ENCODE measurements at regions not wholly inside any gene's neighbourhood (a gene's known extent, or its start where the extent isn't known, plus 50 kb on each side); places are given as distances from the start of the nearest gene placed in this dataset.
"Not testable (repeated sequence)": the region's sequence is repeated elsewhere in the genome, so short reads cannot be mapped to it uniquely, and the experiment has no call there.

DNA sequence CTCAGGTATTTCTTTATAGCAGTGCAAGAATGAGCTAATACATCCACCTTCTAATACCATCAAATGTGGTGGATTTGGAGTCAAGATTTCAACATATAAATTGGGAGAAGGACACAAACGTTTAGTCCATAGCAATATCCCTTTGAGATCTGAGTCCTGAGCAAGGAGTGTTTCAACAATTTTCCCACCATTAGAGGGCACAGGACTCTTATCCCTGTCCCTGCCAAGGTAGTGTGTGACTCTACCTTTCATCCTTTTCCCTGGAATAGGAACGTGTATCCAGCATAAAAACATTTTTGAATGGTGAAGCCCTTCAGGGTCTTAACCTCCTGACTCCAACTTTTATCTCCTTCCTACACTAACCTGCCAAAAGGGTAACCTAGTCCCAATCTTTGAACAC, 181.3 kb upstream of the SRD5A2 start:
- no peaks in the 10 kb centered on the region for H3K36me3 ChIP-seq (ENCODE audit: control insufficient read depth in 2 of 2, insufficient read depth in 2 of 2, low read length in 1 of 2)

DNA sequence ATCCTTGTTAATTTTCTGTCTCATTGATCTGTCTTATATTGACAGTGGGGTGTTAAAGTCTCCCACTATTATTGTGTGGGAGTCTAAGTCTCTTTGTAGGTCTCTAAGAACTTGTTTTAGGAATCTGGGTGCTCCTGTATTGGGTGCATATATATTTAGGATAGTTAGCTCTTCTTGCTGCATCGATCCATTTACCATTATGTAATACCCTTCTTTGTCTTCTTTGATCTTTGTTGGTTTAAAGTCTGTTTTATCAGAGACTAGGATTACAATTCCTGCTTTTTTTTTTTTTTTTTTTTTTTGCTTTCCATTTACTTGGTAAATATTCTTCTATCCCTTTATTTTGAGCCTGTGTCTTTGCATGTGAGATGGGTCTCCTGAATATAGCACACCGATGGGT, 176.6 kb upstream of the SRD5A2 start:
- H3K9ac ChIP-seq (ENCODE audit: control insufficient read depth, insufficient read depth, low read length); DNase-seq (ENCODE audit: low read depth, low spot score); H3K4me1 ChIP-seq (ENCODE audit: control insufficient read depth, insufficient read depth, low read length); H3K79me2 ChIP-seq (ENCODE audit: control insufficient read depth, insufficient read depth, low read length); SMC1A ChIA-PET (ENCODE audit: uncharacterized antibody, unreplicated experiment); H3K4me2 ChIP-seq (ENCODE audit: control insufficient read depth, insufficient read depth); H4K20me1 ChIP-seq (ENCODE audit: control insufficient read depth, insufficient read depth); RAD21 ChIA-PET (ENCODE audit: unreplicated experiment); H2AFZ ChIP-seq (ENCODE audit: control insufficient read depth, low read depth, low read length); H3K36me3 ChIP-seq (ENCODE audit: control insufficient read depth in 2 of 2, insufficient read depth in 2 of 2, low read length in 1 of 2); H3K27ac ChIP-seq (ENCODE audit: control insufficient read depth, insufficient read depth); H3K9me3 ChIP-seq (replicated peaks; ENCODE audit: control insufficient read depth, insufficient read depth, low read length); H3K4me3 ChIP-seq; BruUV-seq (replicated peaks); intact Hi-C loops (cut with micrococcal nuclease; ENCODE audit: unreplicated experiment); ATAC-seq; H3K27me3 ChIP-seq (replicated peaks in 1 of 2; ENCODE audit: control insufficient read depth in 2 of 2, insufficient read depth in 2 of 2, low read length in 1 of 2); FAIRE-seq; in situ Hi-C loops (cut with MboI); CTCF ChIA-PET: not testable (repeated sequence)
- 47% methylated on average over 2 of the region's 2 CpGs for WGBS (ENCODE audit: insufficient coverage, insufficient replicate concordance, low lambda C conversion rate, missing lambda C conversion rate)
- POLR2A ChIA-PET: interaction anchor here (0.7 kb wide), 1 partner anchor 839 kb away, joined by 5 read pairs; no protein-coding TSS in a partner anchor

More for the DNA sequence above, 181.3 kb upstream of the SRD5A2 start:
- Histone ChIP-seq H3K4me1 (ENCODE audit: control insufficient read depth, insufficient read depth, low read length) (no peaks in the 10 kb centered on the region), H2AFZ (ENCODE audit: control insufficient read depth, low read depth, low read length) (no peak overlapping the region), H3K9ac (ENCODE audit: control insufficient read depth, insufficient read depth, low read length) (no peak overlapping the region), H3K27me3 (replicated peaks in 1 of 2; ENCODE audit: control insufficient read depth in 2 of 2, insufficient read depth in 2 of 2, low read length in 1 of 2) (no peaks in the 10 kb centered on the region), H3K79me2 (ENCODE audit: control insufficient read depth, insufficient read depth, low read length) (no peaks in the 10 kb centered on the region), H4K20me1 (ENCODE audit: control insufficient read depth, insufficient read depth) (no peaks in the 10 kb centered on the region), H3K4me2 (ENCODE audit: control insufficient read depth, insufficient read depth) (no peak overlapping the region), H3K27ac (ENCODE audit: control insufficient read depth, insufficient read depth) (no peak overlapping the region), H3K9me3 (replicated peaks; ENCODE audit: control insufficient read depth, insufficient read depth, low read length) (no peaks in the 10 kb centered on the region), H3K4me3 (no peak overlapping the region)
- ATAC-seq: no peak
- FAIRE-seq: no peak
- TF ChIP-seq KLF5 (IDR thresholded peaks at IDR 0.05; ENCODE audit: partially characterized antibody) (no peak), ETV6 (conservative IDR thresholded peaks at IDR 0.05 in 1 of 2, IDR thresholded peaks at IDR 0.05 in 1 of 2; ENCODE audit: borderline replicate concordance in 1 of 2, low read depth in 1 of 2) (no peak), RAD51 (IDR thresholded peaks at IDR 0.05) (no peak), GATAD2B (conservative IDR thresholded peaks at IDR 0.05; ENCODE audit: low read depth) (no peak), PAX8 (IDR thresholded peaks at IDR 0.05) (no peak)
- TF ChIP-seq, protein P1, sequence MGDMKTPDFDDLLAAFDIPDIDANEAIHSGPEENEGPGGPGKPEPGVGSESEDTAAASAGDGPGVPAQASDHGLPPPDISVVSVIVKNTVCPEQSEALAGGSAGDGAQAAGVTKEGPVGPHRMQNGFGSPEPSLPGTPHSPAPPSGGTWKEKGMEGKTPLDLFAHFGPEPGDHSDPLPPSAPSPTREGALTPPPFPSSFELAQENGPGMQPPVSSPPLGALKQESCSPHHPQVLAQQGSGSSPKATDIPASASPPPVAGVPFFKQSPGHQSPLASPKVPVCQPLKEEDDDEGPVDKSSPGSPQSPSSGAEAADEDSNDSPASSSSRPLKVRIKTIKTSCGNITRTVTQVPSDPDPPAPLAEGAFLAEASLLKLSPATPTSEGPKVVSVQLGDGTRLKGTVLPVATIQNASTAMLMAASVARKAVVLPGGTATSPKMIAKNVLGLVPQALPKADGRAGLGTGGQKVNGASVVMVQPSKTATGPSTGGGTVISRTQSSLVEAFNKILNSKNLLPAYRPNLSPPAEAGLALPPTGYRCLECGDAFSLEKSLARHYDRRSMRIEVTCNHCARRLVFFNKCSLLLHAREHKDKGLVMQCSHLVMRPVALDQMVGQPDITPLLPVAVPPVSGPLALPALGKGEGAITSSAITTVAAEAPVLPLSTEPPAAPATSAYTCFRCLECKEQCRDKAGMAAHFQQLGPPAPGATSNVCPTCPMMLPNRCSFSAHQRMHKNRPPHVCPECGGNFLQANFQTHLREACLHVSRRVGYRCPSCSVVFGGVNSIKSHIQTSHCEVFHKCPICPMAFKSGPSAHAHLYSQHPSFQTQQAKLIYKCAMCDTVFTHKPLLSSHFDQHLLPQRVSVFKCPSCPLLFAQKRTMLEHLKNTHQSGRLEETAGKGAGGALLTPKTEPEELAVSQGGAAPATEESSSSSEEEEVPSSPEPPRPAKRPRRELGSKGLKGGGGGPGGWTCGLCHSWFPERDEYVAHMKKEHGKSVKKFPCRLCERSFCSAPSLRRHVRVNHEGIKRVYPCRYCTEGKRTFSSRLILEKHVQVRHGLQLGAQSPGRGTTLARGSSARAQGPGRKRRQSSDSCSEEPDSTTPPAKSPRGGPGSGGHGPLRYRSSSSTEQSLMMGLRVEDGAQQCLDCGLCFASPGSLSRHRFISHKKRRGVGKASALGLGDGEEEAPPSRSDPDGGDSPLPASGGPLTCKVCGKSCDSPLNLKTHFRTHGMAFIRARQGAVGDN (IDR thresholded peaks at IDR 0.05): no peak
- TF ChIP-seq, protein P2, sequence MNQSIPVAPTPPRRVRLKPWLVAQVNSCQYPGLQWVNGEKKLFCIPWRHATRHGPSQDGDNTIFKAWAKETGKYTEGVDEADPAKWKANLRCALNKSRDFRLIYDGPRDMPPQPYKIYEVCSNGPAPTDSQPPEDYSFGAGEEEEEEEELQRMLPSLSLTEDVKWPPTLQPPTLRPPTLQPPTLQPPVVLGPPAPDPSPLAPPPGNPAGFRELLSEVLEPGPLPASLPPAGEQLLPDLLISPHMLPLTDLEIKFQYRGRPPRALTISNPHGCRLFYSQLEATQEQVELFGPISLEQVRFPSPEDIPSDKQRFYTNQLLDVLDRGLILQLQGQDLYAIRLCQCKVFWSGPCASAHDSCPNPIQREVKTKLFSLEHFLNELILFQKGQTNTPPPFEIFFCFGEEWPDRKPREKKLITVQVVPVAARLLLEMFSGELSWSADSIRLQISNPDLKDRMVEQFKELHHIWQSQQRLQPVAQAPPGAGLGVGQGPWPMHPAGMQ (IDR thresholded peaks at IDR 0.05; ENCODE audit: borderline replicate concordance): no peak
- TF ChIP-seq, protein P3, sequence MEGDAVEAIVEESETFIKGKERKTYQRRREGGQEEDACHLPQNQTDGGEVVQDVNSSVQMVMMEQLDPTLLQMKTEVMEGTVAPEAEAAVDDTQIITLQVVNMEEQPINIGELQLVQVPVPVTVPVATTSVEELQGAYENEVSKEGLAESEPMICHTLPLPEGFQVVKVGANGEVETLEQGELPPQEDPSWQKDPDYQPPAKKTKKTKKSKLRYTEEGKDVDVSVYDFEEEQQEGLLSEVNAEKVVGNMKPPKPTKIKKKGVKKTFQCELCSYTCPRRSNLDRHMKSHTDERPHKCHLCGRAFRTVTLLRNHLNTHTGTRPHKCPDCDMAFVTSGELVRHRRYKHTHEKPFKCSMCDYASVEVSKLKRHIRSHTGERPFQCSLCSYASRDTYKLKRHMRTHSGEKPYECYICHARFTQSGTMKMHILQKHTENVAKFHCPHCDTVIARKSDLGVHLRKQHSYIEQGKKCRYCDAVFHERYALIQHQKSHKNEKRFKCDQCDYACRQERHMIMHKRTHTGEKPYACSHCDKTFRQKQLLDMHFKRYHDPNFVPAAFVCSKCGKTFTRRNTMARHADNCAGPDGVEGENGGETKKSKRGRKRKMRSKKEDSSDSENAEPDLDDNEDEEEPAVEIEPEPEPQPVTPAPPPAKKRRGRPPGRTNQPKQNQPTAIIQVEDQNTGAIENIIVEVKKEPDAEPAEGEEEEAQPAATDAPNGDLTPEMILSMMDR (IDR thresholded peaks at IDR 0.05 in 2 of 3, conservative IDR thresholded peaks at IDR 0.05 in 1 of 3; ENCODE audit: control insufficient read depth in 2 of 3, extremely low read depth in 1 of 3, insufficient read depth in 1 of 3, low read depth in 3 of 3, low read length in 3 of 3): no peak
- ChIA-PET CTCF (no interaction called here), SMC1A (ENCODE audit: uncharacterized antibody, unreplicated experiment) (no interaction called here), RAD21 (ENCODE audit: unreplicated experiment) (no interaction called here), POLR2A (no interaction called here)
- in situ Hi-C loops (cut with MboI) (no loop called here), intact Hi-C loops (cut with micrococcal nuclease; ENCODE audit: unreplicated experiment) (no loop called here)
- WGBS (ENCODE audit: insufficient coverage, insufficient replicate concordance, low lambda C conversion rate, missing lambda C conversion rate): 7% methylated on average over 2 of the region's 2 CpGs
- DNase-seq (ENCODE audit: low read depth, low spot score): no peak
- BruUV-seq (replicated peaks): no TSS peak

Data from GM12878 (cell line).